CD14-positive monocyte (primary cell): ENCODE measurements at regions not wholly inside any gene's neighbourhood (a gene's known extent, or its start where the extent isn't known, plus 50 kb on each side); places are given as distances from the start of the nearest gene placed in this dataset.

ENCODE experiments used
- DNase-seq, 3 donors: peaks; one replicate each; pipeline ENCODE4 v3.0.0-alpha.2; 2011 to 2022
- H2AFZ ChIP-seq: 2 replicates; pipeline ENCODE4 v1.6.0; 2012; ENCODE audit warnings: mild to moderate bottlenecking, low read depth, low read length, inconsistent platforms; ENCODE audit not compliant: insufficient read depth, poor library complexity, severe bottlenecking
- H3K27ac ChIP-seq, 2 donors: 1 replicate in 1 of 2; 2 replicates in 1 of 2; pipeline ENCODE4 v1.5.1; 2012 to 2013; ENCODE audit warnings: low read length in 2 of 2, control low read depth in 1 of 2, inconsistent platforms in 1 of 2, low read depth in 1 of 2, mild to moderate bottlenecking in 1 of 2
- H3K27me3 ChIP-seq, 2 donors: one replicate each; pipeline versions ENCODE4 v1.6.0 to v1.6.1; 2011 to 2013; ENCODE audit warnings: low read length in 2 of 2; ENCODE audit not compliant: control insufficient read depth in 2 of 2, insufficient read depth in 2 of 2
- H3K36me3 ChIP-seq, 2 donors: replicated peaks in 1 of 2; 1 replicate in 1 of 2; 2 replicates in 1 of 2; pipeline versions ENCODE4 v1.5.1 to v1.6.1; 2012 to 2013; ENCODE audit warnings: low read length in 2 of 2, control low read depth in 1 of 2, inconsistent platforms in 1 of 2, mild to moderate bottlenecking in 1 of 2; ENCODE audit not compliant: insufficient read depth in 2 of 2, control insufficient read depth in 1 of 2
- H3K4me1 ChIP-seq, 2 donors: 1 replicate in 1 of 2; 2 replicates in 1 of 2; pipeline versions ENCODE4 v1.5.1 to v1.6.1; 2012 to 2013; ENCODE audit warnings: low read length in 2 of 2, control low read depth in 1 of 2, inconsistent platforms in 1 of 2, mild to moderate bottlenecking in 1 of 2, moderate library complexity in 1 of 2; ENCODE audit not compliant: insufficient read depth in 2 of 2, control insufficient read depth in 1 of 2
- H3K4me2 ChIP-seq: replicated peaks from 2 replicates; pipeline ENCODE3; 2012; ENCODE audit warnings: low read length, moderate library complexity, mild to moderate bottlenecking; ENCODE audit not compliant: poor library complexity, severe bottlenecking; ENCODE audit errors: extremely low read depth
- H3K4me3 ChIP-seq, 3 experiments: fragments of 200-600 bp in 1 of 3; sonication (generic) in 1 of 3; replicated peaks in 1 of 3; 1 replicate in 2 of 3; 2 replicates in 1 of 3; pipeline ENCODE4 v1.5.1; 2011 to 2013; ENCODE audit warnings: low read length in 3 of 3, mild to moderate bottlenecking in 3 of 3, control low read depth in 2 of 3, low read depth in 2 of 3, inconsistent platforms in 1 of 3, moderate library complexity in 1 of 3
- H3K79me2 ChIP-seq: 2 replicates; pipeline ENCODE4 v1.6.0; 2012; ENCODE audit warnings: mild to moderate bottlenecking, control low read depth, inconsistent platforms, low read length, moderate library complexity; ENCODE audit not compliant: insufficient read depth
- H3K9ac ChIP-seq: 2 replicates; pipeline ENCODE4 v1.6.0; 2017; ENCODE audit warnings: low read length, mild to moderate bottlenecking; ENCODE audit not compliant: insufficient read depth, poor library complexity, severe bottlenecking
- H3K9me3 ChIP-seq, 2 donors: replicated peaks in 1 of 2; 1 replicate in 1 of 2; 2 replicates in 1 of 2; pipeline versions ENCODE4 v1.5.1 to v1.6.1; 2012 to 2013; ENCODE audit warnings: low read length in 2 of 2, control low read depth in 1 of 2; ENCODE audit not compliant: control insufficient read depth in 1 of 2, insufficient read depth in 1 of 2
- H4K20me1 ChIP-seq: 2 replicates; pipeline ENCODE4 v1.6.0; 2012; ENCODE audit warnings: mild to moderate bottlenecking, low read length, control low read depth, moderate library complexity; ENCODE audit not compliant: insufficient read depth
- H3K27ac Mint-ChIP-seq, 7 donors: one replicate each; pipeline ENCODE4 v1.8.0; 2020; ENCODE audit warnings: mild to moderate bottlenecking in 7 of 7, mixed read lengths in 7 of 7, moderate library complexity in 6 of 7, inconsistent platforms in 2 of 7
- H3K27me3 Mint-ChIP-seq, 3 donors: one replicate each; pipeline ENCODE4 v1.8.0; 2021 to 2022; ENCODE audit warnings: low read depth in 3 of 3, mild to moderate bottlenecking in 3 of 3, mixed read lengths in 3 of 3, moderate library complexity in 3 of 3, inconsistent platforms in 1 of 3
- H3K36me3 Mint-ChIP-seq, 2 donors: one replicate each; pipeline ENCODE4 v1.8.0; 2020; ENCODE audit warnings: mixed read lengths in 2 of 2, inconsistent platforms in 1 of 2, mild to moderate bottlenecking in 1 of 2
- H3K4me1 Mint-ChIP-seq: one replicate; pipeline ENCODE4 v1.8.0; 2020; ENCODE audit warnings: mild to moderate bottlenecking, mixed read lengths
- H3K4me3 Mint-ChIP-seq, 2 donors: one replicate each; pipeline ENCODE4 v1.8.0; 2020; ENCODE audit warnings: mild to moderate bottlenecking in 2 of 2, mixed read lengths in 2 of 2, moderate library complexity in 1 of 2
- H3K9me3 Mint-ChIP-seq, 7 donors: one replicate each; pipeline ENCODE4 v1.8.0; 2020 to 2022; ENCODE audit warnings: mixed read lengths in 7 of 7, mild to moderate bottlenecking in 6 of 7, moderate library complexity in 6 of 7, inconsistent platforms in 2 of 7
- CTCF ChIP-seq: fragments of 200-600 bp; IDR thresholded peaks from one replicate; pipeline ENCODE4 v1.8.0; 2022; ENCODE audit warnings: antibody characterized with exemption, mild to moderate bottlenecking
- WGBS: methylation state at CpG from one replicate; pipeline ENCODE4 v1.1.5; 2013; ENCODE audit warnings: missing lambda C conversion rate; ENCODE audit not compliant: insufficient coverage; 5-methylcytosine and 5-hydroxymethylcytosine counted together
- intact Hi-C, 2 donors: fragments of 100-400 bp; cut with micrococcal nuclease; formaldehyde crosslinking; loops; one replicate each; pipeline versions ENCODE4 v1.15.0 to v1.15.1; 2023

GRCh38 chr18:2442726-2443275, 128.5 kb downstream of the METTL4 start:
- intact Hi-C loops = no loop called here
- Histone ChIP-seq H3K36me3 (no peaks in the 10 kb centered on the region), H3K79me2 (no peaks in the 10 kb centered on the region), H3K27me3 (no peaks in the 10 kb centered on the region), H3K4me2 (no peak overlapping the region), H2AFZ (no peak overlapping the region), H3K9ac (no peak overlapping the region), H3K4me3 (no peak overlapping the region), H3K9me3 (peaks cover 0 to 12% of the 10 kb centered on the region in 2 donors), H4K20me1 (no peaks in the 10 kb centered on the region), H3K4me1 (peaks cover 16 to 18% of the 10 kb centered on the region in 2 donors), H3K27ac (no peak overlapping the region)
- no peak for DNase-seq
- Mint-ChIP-seq H3K4me3 (no peak overlapping the region), H3K27ac (no peak overlapping the region), H3K27me3 (no peaks in the 10 kb centered on the region), H3K4me1 (peaks cover 13% of the 10 kb centered on the region), H3K9me3 (peaks cover 6 to 23% (median 11%) of the 10 kb centered on the region in 7 donors), H3K36me3 (peaks cover 0 to 2% of the 10 kb centered on the region in 2 donors)
- 100% methylated on average over 1 of the region's 4 CpGs for WGBS
- TF ChIP-seq CTCF = no peak

GRCh38 chr18:2444201-2444875, 127.0 kb downstream of the METTL4 start:
- WGBS = 0% methylated on average over 2 of the region's 5 CpGs
- Histone ChIP-seq H3K4me2 (peak overlapping the region; percentile 4), H3K27ac (no peak overlapping the region), H3K79me2 (no peaks in the 10 kb centered on the region), H3K36me3 (no peaks in the 10 kb centered on the region), H3K9me3 (peaks cover 0 to 12% of the 10 kb centered on the region in 2 donors), H3K4me1 (peaks cover 28 to 32% of the 10 kb centered on the region in 2 donors), H3K9ac (no peak overlapping the region), H3K27me3 (no peaks in the 10 kb centered on the region), H2AFZ (peak overlapping the region; percentile 13), H4K20me1 (no peaks in the 10 kb centered on the region), H3K4me3 (peak overlapping the region in 1 of 3 experiments; percentile 36)
- Mint-ChIP-seq H3K4me1 (peaks cover 27% of the 10 kb centered on the region), H3K27ac (peak overlapping the region in 3 of 7 donors; percentile 20 to 65 (median 53)), H3K4me3 (peak overlapping the region in 1 of 2 donors; percentile 36), H3K27me3 (no peaks in the 10 kb centered on the region), H3K9me3 (peaks cover 6 to 23% (median 11%) of the 10 kb centered on the region in 7 donors), H3K36me3 (peaks cover 0 to 2% of the 10 kb centered on the region in 2 donors)
- peak in 2 of 3 donors; percentile 6 to 7 for DNase-seq
- intact Hi-C loops = no loop called here
- TF ChIP-seq CTCF = no peak
